ENCODE measurements at regions not wholly inside any gene's neighbourhood (a gene's known extent, or its start where the extent isn't known, plus 50 kb on each side); places are given as distances from the start of the nearest gene placed in this dataset.

DNA sequence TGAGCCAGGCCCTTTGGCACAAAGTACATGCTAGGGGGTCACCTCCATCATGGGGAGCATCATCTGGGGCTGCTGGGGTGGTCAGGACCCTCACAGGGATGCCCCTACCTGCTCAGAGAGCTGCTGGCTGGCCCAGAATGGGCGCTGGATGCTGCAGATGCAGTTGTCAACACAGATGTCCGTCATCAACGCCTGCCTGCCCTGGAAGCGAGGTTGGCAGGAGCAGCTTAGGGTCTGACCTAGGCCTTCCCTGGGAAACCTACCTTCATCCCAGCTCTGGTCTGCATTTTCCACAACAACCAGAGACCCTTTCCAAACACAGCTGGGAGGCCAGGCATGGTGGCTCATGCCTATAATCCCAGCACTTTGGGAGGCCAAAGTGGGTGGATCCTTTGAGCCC is 88.0 kb downstream of the EDN3 start:
- H2BK120ac ChIP-seq (ENCODE audit: low read depth, low read length, poor library complexity, severe bottlenecking), result no peak overlapping the region
- H3K27ac ChIP-seq (ENCODE audit: insufficient read length, low read depth, low read length), result no peak overlapping the region
- no peak overlapping the region for H3K56ac ChIP-seq (ENCODE audit: insufficient read length, low read depth, low read length)
- H4K20me1 ChIP-seq (ENCODE audit: control insufficient read depth, insufficient read depth, insufficient read length), result no peaks in the 10 kb centered on the region
- Mint-ChIP-seq H3K27me3 (ENCODE audit: low read depth) (peaks cover 17% of the 10 kb centered on the region), H3K4me3 (no peak overlapping the region), H3K9me3 (peaks cover 0 to 3% of the 10 kb centered on the region in 2 experiments; a peak in 1 of 5 replicates), H3K4me1 (peaks cover 19 to 23% of the 10 kb centered on the region in 2 experiments), H3K36me3 (ENCODE audit: insufficient read depth in 1 of 3, low read depth in 3 of 3) (peaks cover 0 to 4% (median 0%) of the 10 kb centered on the region in 3 experiments; a peak in 1 of 7 replicates), H3K27ac (no peak overlapping the region)
- no peak overlapping the region for H3K9ac ChIP-seq (ENCODE audit: extremely low read depth, insufficient read length, low read length)
- H3K18ac ChIP-seq (ENCODE audit: insufficient read length, low read depth, low read length), result no peak overlapping the region
- no peaks in the 10 kb centered on the region for H3K23me2 ChIP-seq (ENCODE audit: insufficient read length, low read depth, low read length, poor library complexity, severe bottlenecking)
- H3K4ac ChIP-seq (ENCODE audit: low read depth, low read length), result no peak overlapping the region
- H2AFZ ChIP-seq (ENCODE audit: low read length), result no peak overlapping the region
- H3T11ph ChIP-seq (ENCODE audit: low read length), result no peak overlapping the region
- H3K79me2 ChIP-seq (ENCODE audit: insufficient read depth, low read length), result no peaks in the 10 kb centered on the region
- H4K8ac ChIP-seq (replicated peaks; ENCODE audit: insufficient read length, low read depth, low read length), result no peak overlapping the region
- no peak overlapping the region for H2BK12ac ChIP-seq (ENCODE audit: insufficient read length, low read depth, low read length)
- H2BK20ac ChIP-seq (ENCODE audit: low read depth, low read length, poor library complexity, severe bottlenecking), result no peak overlapping the region
- no peak overlapping the region for H4K91ac ChIP-seq (ENCODE audit: insufficient read length, low read depth, low read length)
- H3K23ac ChIP-seq (ENCODE audit: insufficient read length, low read depth, low read length), result no peak overlapping the region
- H3K4me1 ChIP-seq (ENCODE audit: insufficient read depth, low read length), result no peaks in the 10 kb centered on the region
- no peak overlapping the region for H4K5ac ChIP-seq (ENCODE audit: insufficient read length, low read depth, low read length)
- no peak overlapping the region for H2BK5ac ChIP-seq (ENCODE audit: insufficient read length, low read length)
- H3K79me1 ChIP-seq (ENCODE audit: insufficient read depth, low read depth, low read length, poor library complexity, severe bottlenecking), result no peaks in the 10 kb centered on the region
- no peak overlapping the region for H3K4me2 ChIP-seq (ENCODE audit: insufficient read depth, insufficient read length, low read length)
- H3K27me3 ChIP-seq (ENCODE audit: insufficient read depth, low read length), result no peaks in the 10 kb centered on the region
- no peak overlapping the region for H3K14ac ChIP-seq (ENCODE audit: insufficient read depth, low read length)
- WGBS (ENCODE audit: extremely low coverage, insufficient read length, low lambda C conversion rate), result no CpG with 5 or more reads among the region's 4 CpGs
- DNase-seq, result no peak
- TF ChIP-seq, protein P1, sequence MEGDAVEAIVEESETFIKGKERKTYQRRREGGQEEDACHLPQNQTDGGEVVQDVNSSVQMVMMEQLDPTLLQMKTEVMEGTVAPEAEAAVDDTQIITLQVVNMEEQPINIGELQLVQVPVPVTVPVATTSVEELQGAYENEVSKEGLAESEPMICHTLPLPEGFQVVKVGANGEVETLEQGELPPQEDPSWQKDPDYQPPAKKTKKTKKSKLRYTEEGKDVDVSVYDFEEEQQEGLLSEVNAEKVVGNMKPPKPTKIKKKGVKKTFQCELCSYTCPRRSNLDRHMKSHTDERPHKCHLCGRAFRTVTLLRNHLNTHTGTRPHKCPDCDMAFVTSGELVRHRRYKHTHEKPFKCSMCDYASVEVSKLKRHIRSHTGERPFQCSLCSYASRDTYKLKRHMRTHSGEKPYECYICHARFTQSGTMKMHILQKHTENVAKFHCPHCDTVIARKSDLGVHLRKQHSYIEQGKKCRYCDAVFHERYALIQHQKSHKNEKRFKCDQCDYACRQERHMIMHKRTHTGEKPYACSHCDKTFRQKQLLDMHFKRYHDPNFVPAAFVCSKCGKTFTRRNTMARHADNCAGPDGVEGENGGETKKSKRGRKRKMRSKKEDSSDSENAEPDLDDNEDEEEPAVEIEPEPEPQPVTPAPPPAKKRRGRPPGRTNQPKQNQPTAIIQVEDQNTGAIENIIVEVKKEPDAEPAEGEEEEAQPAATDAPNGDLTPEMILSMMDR (conservative IDR thresholded peaks at IDR 0.05), result no peak
- H2BK15ac ChIP-seq (ENCODE audit: low read depth, low read length), result no peak overlapping the region
- H2AK5ac ChIP-seq (ENCODE audit: insufficient read length, low read length), result no peak overlapping the region
- no peaks in the 10 kb centered on the region for H3K9me3 ChIP-seq (ENCODE audit: control insufficient read depth, low read depth, low read length)

Data from H9 (cell line).